H9 (cell line): ENCODE measurements at regions not wholly inside any gene's neighbourhood (a gene's known extent, or its start where the extent isn't known, plus 50 kb on each side); places are given as distances from the start of the nearest gene placed in this dataset.

Experiments used
- DNase-seq: peaks from one replicate; pipeline ENCODE4 v3.0.0-alpha.2; 2017
- H2AFZ ChIP-seq: one replicate; pipeline ENCODE4 v1.6.1; 2013; ENCODE audit warnings: mild to moderate bottlenecking, low read length, control low read depth, moderate library complexity
- H2AK5ac ChIP-seq: 2 replicates; pipeline ENCODE4 v1.6.1; 2013; ENCODE audit warnings: low read length, control low read depth, mixed read lengths; ENCODE audit not compliant: insufficient read length
- H2BK120ac ChIP-seq: one replicate; pipeline ENCODE4 v1.6.1; 2013; ENCODE audit warnings: low read depth, mild to moderate bottlenecking, low read length, control low read depth, inconsistent platforms; ENCODE audit not compliant: poor library complexity, severe bottlenecking
- H2BK12ac ChIP-seq: 2 replicates; pipeline ENCODE4 v1.6.1; 2013; ENCODE audit warnings: low read length, control low read depth, mixed read lengths, low read depth; ENCODE audit not compliant: insufficient read length
- H2BK15ac ChIP-seq: 2 replicates; pipeline ENCODE4 v1.6.1; 2013; ENCODE audit warnings: low read depth, low read length, control low read depth
- H2BK20ac ChIP-seq: one replicate; pipeline ENCODE4 v1.6.1; 2013; ENCODE audit warnings: low read depth, mild to moderate bottlenecking, low read length, control low read depth, inconsistent platforms; ENCODE audit not compliant: poor library complexity, severe bottlenecking
- H2BK5ac ChIP-seq: 2 replicates; pipeline ENCODE4 v1.6.1; 2013; ENCODE audit warnings: low read length, control low read depth, mixed read lengths; ENCODE audit not compliant: insufficient read length
- H3K14ac ChIP-seq: 2 replicates; pipeline ENCODE4 v1.6.1; 2013; ENCODE audit warnings: low read length, control low read depth; ENCODE audit not compliant: insufficient read depth
- H3K18ac ChIP-seq: 2 replicates; pipeline ENCODE4 v1.6.1; 2013; ENCODE audit warnings: low read depth, mild to moderate bottlenecking, mixed read lengths, low read length, control low read depth; ENCODE audit not compliant: insufficient read length
- H3K23ac ChIP-seq: 2 replicates; pipeline ENCODE4 v1.6.1; 2013; ENCODE audit warnings: low read length, control low read depth, mixed read lengths, low read depth; ENCODE audit not compliant: insufficient read length
- H3K23me2 ChIP-seq: 2 replicates; pipeline ENCODE4 v1.6.1; 2013; ENCODE audit warnings: low read depth, mild to moderate bottlenecking, mixed read lengths, low read length, control low read depth; ENCODE audit not compliant: insufficient read length, poor library complexity, severe bottlenecking
- H3K27ac ChIP-seq: 2 replicates; pipeline ENCODE4 v1.5.1; 2013; ENCODE audit warnings: low read length, control low read depth, mixed read lengths, low read depth; ENCODE audit not compliant: insufficient read length
- H3K27me3 ChIP-seq: 2 replicates; pipeline ENCODE4 v1.6.1; 2013; ENCODE audit warnings: low read length, control low read depth, inconsistent platforms; ENCODE audit not compliant: insufficient read depth
- H3K4ac ChIP-seq: 2 replicates; pipeline ENCODE4 v1.6.1; 2013; ENCODE audit warnings: low read depth, mild to moderate bottlenecking, control low read depth, inconsistent platforms, low read length, moderate library complexity
- H3K4me1 ChIP-seq: 2 replicates; pipeline ENCODE4 v1.6.1; 2013; ENCODE audit warnings: low read length, control low read depth, inconsistent platforms; ENCODE audit not compliant: insufficient read depth
- H3K4me2 ChIP-seq: 2 replicates; pipeline ENCODE4 v1.6.1; 2013; ENCODE audit warnings: low read length, control low read depth, mixed read lengths; ENCODE audit not compliant: insufficient read length, insufficient read depth
- H3K56ac ChIP-seq: 2 replicates; pipeline ENCODE4 v1.6.1; 2013; ENCODE audit warnings: low read depth, mild to moderate bottlenecking, mixed read lengths, low read length, control low read depth; ENCODE audit not compliant: insufficient read length
- H3K79me1 ChIP-seq: 2 replicates; pipeline ENCODE4 v1.6.1; 2013; ENCODE audit warnings: low read depth, mild to moderate bottlenecking, moderate library complexity, low read length, control low read depth, inconsistent platforms; ENCODE audit not compliant: insufficient read depth, poor library complexity, severe bottlenecking
- H3K79me2 ChIP-seq: 2 replicates; pipeline ENCODE4 v1.6.1; 2013; ENCODE audit warnings: low read length, control low read depth, inconsistent platforms; ENCODE audit not compliant: insufficient read depth
- H3K9ac ChIP-seq: 2 replicates; pipeline ENCODE4 v1.6.1; 2013; ENCODE audit warnings: low read length, control low read depth, mixed read lengths; ENCODE audit not compliant: insufficient read length; ENCODE audit errors: extremely low read depth
- H3K9me3 ChIP-seq: one replicate; pipeline ENCODE4 v1.6.1; 2013; ENCODE audit warnings: low read depth, low read length, inconsistent platforms; ENCODE audit not compliant: control insufficient read depth
- H3T11ph ChIP-seq: one replicate; pipeline ENCODE4 v1.6.1; 2013; ENCODE audit warnings: mild to moderate bottlenecking, low read length, control low read depth, inconsistent platforms
- H4K20me1 ChIP-seq: one replicate; pipeline ENCODE4 v1.6.1; 2013; ENCODE audit not compliant: control insufficient read depth, insufficient read length, insufficient read depth
- H4K5ac ChIP-seq: 2 replicates; pipeline ENCODE4 v1.6.1; 2013; ENCODE audit warnings: low read depth, mild to moderate bottlenecking, mixed read lengths, low read length, control low read depth; ENCODE audit not compliant: insufficient read length
- H4K8ac ChIP-seq: replicated peaks from 2 replicates; pipeline ENCODE4 v1.6.1; 2013; ENCODE audit warnings: low read length, control low read depth, mixed read lengths, low read depth; ENCODE audit not compliant: insufficient read length
- H4K91ac ChIP-seq: 2 replicates; pipeline ENCODE4 v1.6.1; 2013; ENCODE audit warnings: low read depth, mild to moderate bottlenecking, moderate library complexity, mixed read lengths, low read length, control low read depth; ENCODE audit not compliant: insufficient read length
- H3K27ac Mint-ChIP-seq, 3 experiments: 2 replicates in 2 of 3; 3 replicates in 1 of 3; pipeline ENCODE4 v1.8.0; 2020 to 2021; ENCODE audit warnings: mixed read lengths in 3 of 3, mild to moderate bottlenecking in 1 of 3, moderate library complexity in 1 of 3
- H3K27me3 Mint-ChIP-seq: 2 replicates; pipeline ENCODE4 v1.8.0; 2021; ENCODE audit warnings: low read depth, mild to moderate bottlenecking, moderate library complexity, mixed read lengths
- H3K36me3 Mint-ChIP-seq, 3 experiments: 2 replicates in 2 of 3; 3 replicates in 1 of 3; pipeline ENCODE4 v1.8.0; 2020 to 2021; ENCODE audit warnings: low read depth in 3 of 3, mixed read lengths in 3 of 3; ENCODE audit not compliant: insufficient read depth in 1 of 3
- H3K4me1 Mint-ChIP-seq, 2 experiments: 2 replicates each; pipeline ENCODE4 v1.8.0; 2020; ENCODE audit warnings: mixed read lengths in 2 of 2
- H3K4me3 Mint-ChIP-seq, 2 experiments: 2 replicates in 1 of 2; 3 replicates in 1 of 2; pipeline ENCODE4 v1.8.0; 2020 to 2021; ENCODE audit warnings: mild to moderate bottlenecking in 2 of 2, mixed read lengths in 2 of 2, moderate library complexity in 1 of 2
- H3K9me3 Mint-ChIP-seq, 2 experiments: 2 replicates in 1 of 2; 3 replicates in 1 of 2; pipeline ENCODE4 v1.8.0; 2020; ENCODE audit warnings: mild to moderate bottlenecking in 2 of 2, mixed read lengths in 2 of 2, moderate library complexity in 1 of 2
- CTCF ChIP-seq: fragments of 200-600 bp; sonication (generic); conservative IDR thresholded peaks from 3 replicates; pipeline ENCODE4 v1.8.0; 2021; ENCODE audit warnings: antibody characterized with exemption, mild to moderate bottlenecking
- WGBS: extraction: QIAGEN DNeasy Blood & Tissue Kit; methylation state at CpG from one replicate; pipeline ENCODE4 v1.1.7; 2013; ENCODE audit warnings: missing lambda C conversion rate, low lambda C conversion rate, mixed read lengths; ENCODE audit not compliant: insufficient read length; ENCODE audit errors: extremely low coverage; 5-methylcytosine and 5-hydroxymethylcytosine counted together

- H3K23ac ChIP-seq: no peak overlapping the region
- no peak overlapping the region for H4K8ac ChIP-seq
- H4K5ac ChIP-seq: no peak overlapping the region
- Mint-ChIP-seq H3K27ac (no peak overlapping the region), H3K36me3 (no peaks in the 10 kb centered on the region), H3K4me1 (peaks cover 6 to 8% of the 10 kb centered on the region in 2 experiments; a peak in 2 of 4 replicates), H3K27me3 (no peaks in the 10 kb centered on the region), H3K9me3 (no peaks in the 10 kb centered on the region; a peak in 1 of 5 replicates), H3K4me3 (no peak overlapping the region)
- no peak overlapping the region for H2BK5ac ChIP-seq
- H3K56ac ChIP-seq: no peak overlapping the region
- DNase-seq: no peak
- no peak overlapping the region for H3K14ac ChIP-seq
- H2BK15ac ChIP-seq: no peak overlapping the region
- no peak overlapping the region for H3K4ac ChIP-seq
- no peak overlapping the region for H3K9ac ChIP-seq
- no peaks in the 10 kb centered on the region for H3K27me3 ChIP-seq
- H3K79me2 ChIP-seq: no peaks in the 10 kb centered on the region
- no peak overlapping the region for H2AFZ ChIP-seq
- no peak overlapping the region for H3K27ac ChIP-seq
- H2AK5ac ChIP-seq: no peak overlapping the region
- no peak overlapping the region for H3K18ac ChIP-seq
- H3K79me1 ChIP-seq: no peaks in the 10 kb centered on the region
- no peak for TF ChIP-seq CTCF
- no peak overlapping the region for H2BK20ac ChIP-seq
- H3T11ph ChIP-seq: no peak overlapping the region
- H4K91ac ChIP-seq: no peak overlapping the region
- H3K4me1 ChIP-seq: no peaks in the 10 kb centered on the region; the same call in 1 of the 2 replicates
- H2BK120ac ChIP-seq: no peak overlapping the region
- H4K20me1 ChIP-seq: no peaks in the 10 kb centered on the region
- H3K9me3 ChIP-seq: no peaks in the 10 kb centered on the region
- no CpG with 5 or more reads among the region's 4 CpGs for WGBS
- no peaks in the 10 kb centered on the region for H3K23me2 ChIP-seq
- no peak overlapping the region for H3K4me2 ChIP-seq
- H2BK12ac ChIP-seq: no peak overlapping the region
Observed at GRCh38 chr14:46036099-46036498, 615.5 kb downstream of the RPL10L start.
